Dendritic cell treated with granulocyte-macrophage colony-stimulating factor and Interleukin-4, amounts not matched to agents 40 ng/mL and 50 ng/mL, for 4 days (primary cell): ENCODE measurements at regions not wholly inside any gene's neighbourhood (a gene's known extent, or its start where the extent isn't known, plus 50 kb on each side); places are given as distances from the start of the nearest gene placed in this dataset.

Experiments
- H3K27ac Mint-ChIP-seq: one replicate; pipeline ENCODE4 v1.8.0; 2022; ENCODE audit warnings: mild to moderate bottlenecking, mixed read lengths
- H3K27me3 Mint-ChIP-seq: one replicate; pipeline ENCODE4 v1.8.0; 2022; ENCODE audit warnings: mild to moderate bottlenecking, mixed read lengths
- H3K36me3 Mint-ChIP-seq: one replicate; pipeline ENCODE4 v1.8.0; 2022; ENCODE audit warnings: low read depth, mixed read lengths
- H3K4me1 Mint-ChIP-seq: one replicate; pipeline ENCODE4 v1.8.0; 2022; ENCODE audit warnings: low read depth, mixed read lengths
- H3K4me3 Mint-ChIP-seq: one replicate; pipeline ENCODE4 v1.8.0; 2022; ENCODE audit warnings: mild to moderate bottlenecking, moderate library complexity, mixed read lengths
- H3K9me3 Mint-ChIP-seq: one replicate; pipeline ENCODE4 v1.8.0; 2022; ENCODE audit warnings: mixed read lengths
- intact Hi-C: fragments of 100-400 bp; cut with micrococcal nuclease; formaldehyde crosslinking; loops from one replicate; pipeline ENCODE4 v1.15.0; 2022

DNA sequence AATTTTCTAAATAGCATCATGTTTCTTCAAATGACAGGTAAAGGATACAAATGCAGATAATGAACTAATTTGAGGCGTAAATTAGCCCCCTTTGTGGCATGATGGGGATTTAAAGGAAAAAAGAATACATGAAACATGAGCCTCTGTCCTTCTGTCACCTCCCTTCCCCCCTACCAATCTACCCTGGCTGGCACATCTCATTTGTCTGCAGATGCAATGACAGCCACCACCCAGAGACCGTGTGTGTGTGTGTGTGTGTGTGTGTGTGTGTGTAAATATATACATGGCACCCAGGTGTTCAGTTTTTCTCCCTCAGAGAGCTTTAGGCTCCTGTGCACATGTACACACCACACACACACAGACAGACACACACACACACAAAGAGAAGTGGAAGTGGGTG lies 451.1 kb downstream of the RWDD3 start:
- H3K36me3 Mint-ChIP-seq, result no peaks in the 10 kb centered on the region
- no peaks in the 10 kb centered on the region for H3K4me1 Mint-ChIP-seq
- no peak overlapping the region for H3K4me3 Mint-ChIP-seq
- H3K27ac Mint-ChIP-seq, result no peak overlapping the region
- H3K27me3 Mint-ChIP-seq, result no peaks in the 10 kb centered on the region
- peaks cover 29% of the 10 kb centered on the region for H3K9me3 Mint-ChIP-seq
- intact Hi-C loops, result no loop called here

DNA sequence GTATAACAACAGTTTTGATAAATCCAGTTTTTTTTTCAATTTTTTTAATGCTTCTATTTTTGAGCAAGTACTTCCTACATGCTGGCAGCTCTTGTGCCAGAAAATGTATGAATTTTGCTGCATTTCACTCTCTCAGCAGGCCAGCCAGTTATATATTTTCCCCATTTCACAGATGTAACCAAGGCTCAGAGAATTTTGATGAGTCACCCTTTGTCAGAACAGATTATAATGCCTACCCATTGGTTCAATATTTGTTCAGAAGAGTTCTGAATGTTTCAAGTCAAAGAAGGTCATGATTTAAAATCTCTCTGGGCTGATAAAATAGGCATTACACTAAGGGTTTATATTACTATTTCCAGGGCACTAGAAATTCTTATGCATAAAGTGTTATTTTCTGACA lies 452.2 kb downstream of the RWDD3 start:
- intact Hi-C loops, result no loop called here
- Mint-ChIP-seq H3K27me3 (no peaks in the 10 kb centered on the region), H3K4me1 (no peaks in the 10 kb centered on the region), H3K36me3 (no peaks in the 10 kb centered on the region), H3K4me3 (no peak overlapping the region), H3K27ac (no peak overlapping the region), H3K9me3 (peaks cover 30% of the 10 kb centered on the region)

DNA sequence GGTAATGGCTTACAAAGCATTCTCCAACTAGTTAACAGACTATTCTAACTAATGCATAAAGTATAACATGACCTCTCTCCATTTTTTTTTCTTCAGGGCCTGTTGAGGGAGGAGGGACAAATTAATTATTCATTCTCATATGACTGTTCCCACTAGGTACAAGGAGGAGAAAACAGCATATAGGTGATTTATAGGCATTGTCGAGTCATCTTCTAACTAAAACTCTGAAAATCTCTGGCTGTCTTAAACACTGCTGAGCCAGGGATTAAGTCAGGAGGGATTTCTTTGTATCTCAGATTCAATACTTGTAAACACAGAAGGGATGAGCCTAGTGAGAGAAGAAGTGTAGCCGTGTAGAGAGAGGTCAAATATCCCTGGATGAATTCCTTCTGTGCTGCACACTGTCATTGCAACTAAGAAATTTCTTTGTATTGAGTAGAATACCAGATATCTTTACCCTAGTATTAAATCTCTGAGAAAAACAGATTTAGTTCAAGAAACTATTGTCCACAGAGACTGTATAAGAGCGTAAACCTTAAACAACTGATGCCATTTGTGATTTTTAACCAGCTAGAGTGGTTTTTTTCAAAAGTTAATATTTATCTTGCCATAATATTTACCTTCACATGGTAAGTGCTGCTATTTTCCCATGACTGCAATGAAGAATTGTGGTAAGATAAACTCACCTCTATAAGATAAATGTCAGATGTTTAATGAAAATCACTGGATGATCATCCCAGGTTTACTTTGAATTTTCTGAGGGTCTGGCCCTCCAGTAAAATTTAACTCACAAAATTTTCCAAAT lies 465.3 kb downstream of the RWDD3 start:
- H3K9me3 Mint-ChIP-seq, result peaks cover 50% of the 10 kb centered on the region
- intact Hi-C loops, result no loop called here

GRCh38 chr1:95701450-95702173 lies 467.6 kb downstream of the RWDD3 start:
- intact Hi-C loops, result no loop called here
- Mint-ChIP-seq H3K27me3 (no peaks in the 10 kb centered on the region), H3K4me1 (no peaks in the 10 kb centered on the region), H3K36me3 (no peaks in the 10 kb centered on the region), H3K9me3 (peaks cover 57% of the 10 kb centered on the region), H3K4me3 (no peak overlapping the region), H3K27ac (no peak overlapping the region)

More for the DNA sequence above, 465.3 kb downstream of the RWDD3 start:
- no peak overlapping the region for H3K4me3 Mint-ChIP-seq
- H3K36me3 Mint-ChIP-seq, result no peaks in the 10 kb centered on the region
- no peaks in the 10 kb centered on the region for H3K4me1 Mint-ChIP-seq
- no peak overlapping the region for H3K27ac Mint-ChIP-seq
- no peaks in the 10 kb centered on the region for H3K27me3 Mint-ChIP-seq

GRCh38 chr1:95703046-95703445 lies 469.0 kb downstream of the RWDD3 start:
- H3K4me3 Mint-ChIP-seq, result no peak overlapping the region
- intact Hi-C loops, result no loop called here
- H3K36me3 Mint-ChIP-seq, result no peaks in the 10 kb centered on the region
- H3K4me1 Mint-ChIP-seq, result no peaks in the 10 kb centered on the region
- no peaks in the 10 kb centered on the region for H3K27me3 Mint-ChIP-seq
- H3K9me3 Mint-ChIP-seq, result peaks cover 57% of the 10 kb centered on the region
- H3K27ac Mint-ChIP-seq, result no peak overlapping the region

GRCh38 chr1:95716097-95716496 lies 482.1 kb downstream of the RWDD3 start:
- Mint-ChIP-seq H3K4me3 (no peak overlapping the region), H3K27ac (no peak overlapping the region), H3K4me1 (no peaks in the 10 kb centered on the region), H3K9me3 (peaks cover 15% of the 10 kb centered on the region), H3K36me3 (no peaks in the 10 kb centered on the region), H3K27me3 (no peaks in the 10 kb centered on the region)
- intact Hi-C loops, result no loop called here

DNA sequence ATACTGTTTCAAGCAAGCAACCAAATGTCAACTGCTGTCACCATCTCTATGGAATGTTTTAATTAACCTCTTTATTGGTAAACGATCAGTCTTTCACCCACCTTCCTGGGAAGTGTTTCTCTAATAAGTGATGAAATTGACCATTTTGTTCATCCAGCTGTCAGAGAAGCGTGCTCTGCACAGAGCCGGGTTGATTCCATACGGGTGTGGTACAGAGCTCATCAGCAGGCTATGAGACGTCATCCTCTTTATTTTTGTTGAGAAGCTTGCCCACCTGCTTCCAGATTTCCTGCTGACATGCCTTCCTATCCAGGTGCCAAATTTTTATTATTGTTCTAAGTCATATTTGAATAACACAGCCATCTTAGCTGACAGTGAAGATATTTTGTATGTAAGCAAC lies 482.5 kb downstream of the RWDD3 start:
- no peaks in the 10 kb centered on the region for H3K4me1 Mint-ChIP-seq
- no peak overlapping the region for H3K27ac Mint-ChIP-seq
- no peaks in the 10 kb centered on the region for H3K27me3 Mint-ChIP-seq
- intact Hi-C loops, result no loop called here
- H3K9me3 Mint-ChIP-seq, result peaks cover 15% of the 10 kb centered on the region
- no peak overlapping the region for H3K4me3 Mint-ChIP-seq
- no peaks in the 10 kb centered on the region for H3K36me3 Mint-ChIP-seq

- Mint-ChIP-seq H3K9me3 (peaks cover 35% of the 10 kb centered on the region), H3K27ac (no peak overlapping the region), H3K4me3 (no peak overlapping the region), H3K4me1 (no peaks in the 10 kb centered on the region), H3K27me3 (no peaks in the 10 kb centered on the region), H3K36me3 (no peaks in the 10 kb centered on the region)
- intact Hi-C loops, result no loop called here
These were observed 489.3 kb downstream of the RWDD3 start for GRCh38 chr1:95723346-95723745.

DNA sequence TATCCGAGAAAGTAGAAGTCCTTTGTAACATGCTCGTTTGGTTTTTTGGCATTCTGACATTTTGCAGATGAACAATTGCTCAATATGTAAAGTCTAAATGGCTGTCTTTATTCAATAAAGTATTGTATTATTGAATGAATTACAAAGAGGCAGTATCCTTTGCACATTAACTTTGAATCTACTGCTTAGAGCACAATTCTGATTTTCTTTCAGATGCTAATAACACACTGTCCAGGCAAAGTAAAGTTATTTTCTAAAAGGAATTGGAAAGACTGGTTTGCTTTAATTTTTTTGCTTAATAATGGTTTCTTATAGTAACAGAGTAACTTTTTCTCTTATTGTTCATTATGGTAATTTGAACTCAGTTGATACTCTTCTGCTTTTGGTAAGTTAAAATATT lies 494.8 kb downstream of the RWDD3 start:
- H3K4me1 Mint-ChIP-seq, result no peaks in the 10 kb centered on the region
- peaks cover 57% of the 10 kb centered on the region for H3K9me3 Mint-ChIP-seq
- no peak overlapping the region for H3K27ac Mint-ChIP-seq
- H3K4me3 Mint-ChIP-seq, result no peak overlapping the region
- no peaks in the 10 kb centered on the region for H3K27me3 Mint-ChIP-seq
- no peaks in the 10 kb centered on the region for H3K36me3 Mint-ChIP-seq
- intact Hi-C loops, result no loop called here

GRCh38 chr1:95730986-95731385 lies 497.0 kb downstream of the RWDD3 start:
- no peak overlapping the region for H3K27ac Mint-ChIP-seq
- intact Hi-C loops, result no loop called here
- peaks cover 49% of the 10 kb centered on the region for H3K9me3 Mint-ChIP-seq
- no peaks in the 10 kb centered on the region for H3K4me1 Mint-ChIP-seq
- H3K36me3 Mint-ChIP-seq, result no peaks in the 10 kb centered on the region
- no peak overlapping the region for H3K4me3 Mint-ChIP-seq
- H3K27me3 Mint-ChIP-seq, result no peaks in the 10 kb centered on the region

GRCh38 chr1:95731466-95731865 lies 497.5 kb downstream of the RWDD3 start:
- peaks cover 45% of the 10 kb centered on the region for H3K9me3 Mint-ChIP-seq
- H3K4me3 Mint-ChIP-seq, result no peak overlapping the region
- no peaks in the 10 kb centered on the region for H3K27me3 Mint-ChIP-seq
- H3K27ac Mint-ChIP-seq, result no peak overlapping the region
- H3K4me1 Mint-ChIP-seq, result no peaks in the 10 kb centered on the region
- intact Hi-C loops, result no loop called here
- H3K36me3 Mint-ChIP-seq, result no peaks in the 10 kb centered on the region

GRCh38 chr1:95733031-95733430 lies 499.0 kb downstream of the RWDD3 start:
- intact Hi-C loops, result no loop called here
- Mint-ChIP-seq H3K27me3 (no peaks in the 10 kb centered on the region), H3K4me1 (no peaks in the 10 kb centered on the region), H3K9me3 (peaks cover 44% of the 10 kb centered on the region), H3K27ac (no peak overlapping the region), H3K4me3 (no peak overlapping the region), H3K36me3 (no peaks in the 10 kb centered on the region)

GRCh38 chr1:95733671-95734070 lies 499.7 kb downstream of the RWDD3 start:
- Mint-ChIP-seq H3K36me3 (no peaks in the 10 kb centered on the region), H3K4me3 (no peak overlapping the region), H3K27ac (no peak overlapping the region), H3K9me3 (peaks cover 49% of the 10 kb centered on the region), H3K4me1 (no peaks in the 10 kb centered on the region), H3K27me3 (no peaks in the 10 kb centered on the region)
- intact Hi-C loops, result no loop called here

GRCh38 chr1:95734560-95734959 lies 500.6 kb downstream of the RWDD3 start:
- Mint-ChIP-seq H3K9me3 (peaks cover 53% of the 10 kb centered on the region), H3K36me3 (no peaks in the 10 kb centered on the region)

More at GRCh38 chr1:95734560-95734959, 500.6 kb downstream of the RWDD3 start:
- no peaks in the 10 kb centered on the region for H3K27me3 Mint-ChIP-seq
- no peak overlapping the region for H3K27ac Mint-ChIP-seq
- intact Hi-C loops, result no loop called here
- H3K4me1 Mint-ChIP-seq, result no peaks in the 10 kb centered on the region
- H3K4me3 Mint-ChIP-seq, result no peak overlapping the region
